HFF-Myc (cell line): ENCODE measurements at regions not wholly inside any gene's neighbourhood (a gene's known extent, or its start where the extent isn't known, plus 50 kb on each side); places are given as distances from the start of the nearest gene placed in this dataset.
"Not testable (repeated sequence)": the region's sequence is repeated elsewhere in the genome, so short reads cannot be mapped to it uniquely, and the experiment has no call there.

Experiments used
- DNase-seq: peaks from one replicate; pipeline ENCODE4 v3.0.0-alpha.2; 2011; ENCODE audit warnings: low read depth; ENCODE audit errors: extremely low read depth
- H3K4me3 ChIP-seq: replicated peaks from 2 replicates; pipeline ENCODE4 v1.5.1; 2011; ENCODE audit warnings: low read depth, mild to moderate bottlenecking, control low read depth, low read length
- TF ChIP-seq, protein P1 (sequence below): IDR thresholded peaks from 2 replicates; pipeline ENCODE4 v1.5.1; 2012; ENCODE audit warnings: mild to moderate bottlenecking, low read depth, low read length, control low read depth; ENCODE audit errors: missing control alignments

DNA sequence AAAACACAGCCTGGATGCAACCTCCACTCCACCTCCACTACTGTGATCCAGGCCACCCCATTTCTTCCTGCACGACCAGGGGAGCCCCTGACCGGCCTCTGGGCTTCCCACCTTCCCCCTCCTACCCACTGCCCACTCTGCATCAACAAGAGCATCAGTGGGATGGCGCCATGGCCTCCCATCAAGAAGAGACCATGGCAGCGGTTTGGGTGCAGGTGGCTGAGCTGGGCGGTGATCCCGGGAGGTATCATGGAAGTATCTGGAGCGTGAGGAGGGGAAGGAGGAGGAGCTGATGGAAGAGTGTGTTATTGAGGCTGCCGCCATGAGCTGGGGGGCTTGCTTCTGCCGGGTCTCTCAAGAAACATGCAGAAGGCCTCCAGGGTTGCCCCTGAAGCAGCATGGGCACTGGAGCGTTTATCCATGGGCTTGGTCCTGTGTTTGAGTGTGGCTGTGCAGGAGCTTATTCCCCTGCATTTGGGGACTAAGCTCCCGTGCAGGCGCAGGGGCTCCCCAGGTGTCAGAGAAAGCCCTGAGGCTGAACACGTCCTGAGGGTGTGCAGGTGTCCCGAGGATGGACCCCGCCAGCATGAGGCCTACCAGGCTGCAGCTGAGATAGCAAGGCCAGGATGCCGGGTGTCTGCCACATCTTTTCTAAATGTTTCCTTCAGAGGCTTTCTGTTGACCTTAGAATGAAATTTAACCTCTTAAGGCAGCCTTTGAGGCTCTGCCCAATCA is 99.2 kb upstream of the PCBD1 start:
- H3K4me3 ChIP-seq, result no peak overlapping the region
- TF ChIP-seq, protein P1, sequence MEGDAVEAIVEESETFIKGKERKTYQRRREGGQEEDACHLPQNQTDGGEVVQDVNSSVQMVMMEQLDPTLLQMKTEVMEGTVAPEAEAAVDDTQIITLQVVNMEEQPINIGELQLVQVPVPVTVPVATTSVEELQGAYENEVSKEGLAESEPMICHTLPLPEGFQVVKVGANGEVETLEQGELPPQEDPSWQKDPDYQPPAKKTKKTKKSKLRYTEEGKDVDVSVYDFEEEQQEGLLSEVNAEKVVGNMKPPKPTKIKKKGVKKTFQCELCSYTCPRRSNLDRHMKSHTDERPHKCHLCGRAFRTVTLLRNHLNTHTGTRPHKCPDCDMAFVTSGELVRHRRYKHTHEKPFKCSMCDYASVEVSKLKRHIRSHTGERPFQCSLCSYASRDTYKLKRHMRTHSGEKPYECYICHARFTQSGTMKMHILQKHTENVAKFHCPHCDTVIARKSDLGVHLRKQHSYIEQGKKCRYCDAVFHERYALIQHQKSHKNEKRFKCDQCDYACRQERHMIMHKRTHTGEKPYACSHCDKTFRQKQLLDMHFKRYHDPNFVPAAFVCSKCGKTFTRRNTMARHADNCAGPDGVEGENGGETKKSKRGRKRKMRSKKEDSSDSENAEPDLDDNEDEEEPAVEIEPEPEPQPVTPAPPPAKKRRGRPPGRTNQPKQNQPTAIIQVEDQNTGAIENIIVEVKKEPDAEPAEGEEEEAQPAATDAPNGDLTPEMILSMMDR, result no peak
- no peak for DNase-seq

DNA sequence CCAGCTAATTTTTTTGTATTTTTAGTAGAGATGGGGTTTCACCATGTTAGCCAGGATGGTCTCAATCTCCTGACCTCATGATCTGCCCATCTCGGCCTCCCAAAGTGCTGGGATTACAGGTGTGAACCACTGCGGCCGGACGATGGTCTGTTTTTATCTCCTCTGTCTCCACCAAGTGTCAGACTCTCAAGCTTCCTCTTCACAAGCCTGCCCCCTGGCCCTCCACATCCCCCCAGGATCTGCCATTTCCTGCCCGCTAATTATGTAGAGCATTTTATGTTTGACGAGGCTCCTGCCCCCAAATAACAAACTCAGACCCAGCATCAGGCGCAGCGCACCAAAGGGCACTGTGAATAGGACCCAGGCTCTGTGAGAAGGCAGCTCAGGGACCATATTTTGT is 101.8 kb upstream of the PCBD1 start:
- H3K4me3 ChIP-seq, DNase-seq: not testable (repeated sequence)

DNA sequence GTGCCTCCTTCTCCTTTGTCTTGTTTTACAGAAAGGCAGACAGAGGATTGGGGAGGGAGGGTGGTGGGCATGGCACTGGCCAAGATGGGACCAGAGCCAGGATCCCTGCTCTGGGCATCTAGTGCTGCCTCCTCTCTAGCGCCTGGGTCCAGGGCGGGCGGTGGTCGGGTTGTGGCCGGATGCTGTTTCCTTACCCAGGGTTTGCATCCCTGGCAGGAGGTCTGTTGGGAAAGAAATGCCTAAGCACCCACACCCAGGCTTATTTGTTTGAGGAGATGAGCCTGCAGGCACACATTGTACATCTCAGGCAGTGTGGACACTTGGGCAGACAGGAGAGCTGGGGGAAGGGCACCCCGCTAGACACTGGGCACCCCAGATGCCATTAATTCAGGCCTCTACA is 102.3 kb upstream of the PCBD1 start:
- no peak for DNase-seq
- no peak overlapping the region for H3K4me3 ChIP-seq
- TF ChIP-seq, protein P1, result no peak

DNA sequence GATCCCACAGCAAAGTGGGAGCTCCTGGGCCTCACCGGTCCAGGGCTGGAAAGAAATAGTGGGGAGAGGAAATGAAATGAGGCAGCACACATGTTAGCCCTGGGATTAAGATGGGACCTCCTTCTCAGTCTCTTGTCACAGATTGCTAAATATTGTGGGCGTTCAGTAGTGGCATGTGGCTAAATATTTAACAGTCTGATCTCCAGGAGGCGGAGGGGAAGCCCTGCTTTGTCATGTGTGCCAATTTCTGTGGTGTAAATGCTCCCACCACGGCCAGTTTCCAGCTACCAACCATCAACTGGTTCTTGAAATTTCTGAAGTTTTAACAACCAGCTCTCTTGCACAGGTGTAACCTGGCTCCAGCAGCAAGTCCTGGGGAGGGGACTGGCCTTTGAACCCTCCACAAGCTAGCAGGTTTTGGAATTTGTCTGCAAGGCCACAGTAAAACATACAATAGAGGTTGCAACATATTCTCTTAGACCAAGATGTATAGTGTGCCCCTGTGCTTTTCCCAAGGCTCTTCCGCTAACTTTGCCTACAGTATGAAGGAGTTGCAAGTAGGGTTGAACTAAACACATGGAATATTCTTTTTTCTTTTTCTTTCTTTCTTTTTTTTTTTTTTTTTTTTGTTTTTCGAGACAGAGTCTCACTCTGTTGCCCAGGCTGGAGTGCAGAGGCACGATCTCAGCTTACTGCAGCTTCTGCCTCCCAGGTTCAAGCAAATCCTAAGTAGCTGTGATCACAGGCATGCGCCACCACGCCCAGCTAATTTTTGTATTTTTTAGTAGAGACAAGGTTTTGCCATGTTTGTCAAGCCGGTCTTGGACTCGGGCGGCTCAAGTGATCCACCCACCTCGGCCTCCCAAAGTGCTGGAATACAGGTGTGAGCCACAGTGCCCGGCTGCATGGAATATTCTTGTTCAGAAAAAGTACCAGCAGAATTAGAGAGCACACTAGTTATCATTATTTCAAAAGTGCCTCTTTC is 103.1 kb upstream of the PCBD1 start:
- no peak for DNase-seq
- TF ChIP-seq, protein P1, result no peak
- no peak overlapping the region for H3K4me3 ChIP-seq

DNA sequence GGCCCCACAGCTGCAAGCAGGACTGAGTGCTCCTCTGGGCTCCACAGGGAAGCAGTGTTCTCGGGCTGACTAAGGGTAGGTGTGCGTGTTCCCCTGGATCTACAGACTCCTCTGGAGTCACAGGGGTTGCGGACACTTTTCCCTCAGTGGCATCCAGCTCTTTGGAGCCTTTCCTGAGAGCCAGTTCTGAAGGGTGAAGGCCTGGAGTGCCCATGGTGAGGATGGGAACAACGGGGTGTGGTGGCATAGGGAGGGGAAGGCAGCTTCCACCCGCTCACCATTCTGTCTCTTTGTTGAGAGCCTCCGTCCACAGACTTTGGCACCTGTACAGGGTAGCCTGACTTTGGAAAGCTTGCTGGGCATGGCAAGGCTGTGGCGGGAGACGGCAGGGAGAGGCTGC is 104.1 kb upstream of the PCBD1 start:
- H3K4me3 ChIP-seq, result no peak overlapping the region
- TF ChIP-seq, protein P1, result no peak
- no peak for DNase-seq

DNA sequence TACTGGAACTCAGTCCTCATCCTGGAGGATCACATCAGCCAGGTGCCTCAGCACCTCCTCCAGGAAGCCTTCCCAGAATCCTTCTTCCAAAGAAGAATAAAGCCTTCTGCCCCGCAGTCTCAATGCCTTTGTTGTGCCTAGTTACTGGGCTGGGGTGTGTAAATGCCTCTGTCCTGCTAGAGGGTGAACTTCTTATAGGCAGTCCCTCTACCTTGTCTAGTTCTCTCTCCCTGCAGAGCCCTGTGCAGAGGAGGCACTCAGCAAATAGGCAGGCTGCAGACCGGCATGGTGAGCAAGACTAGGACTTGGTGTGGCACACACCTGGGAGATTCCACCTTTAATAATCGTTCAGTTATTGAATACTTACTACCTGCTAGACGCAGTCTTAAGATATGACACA is 104.7 kb upstream of the PCBD1 start:
- DNase-seq, result no peak
- TF ChIP-seq, protein P1, result no peak
- H3K4me3 ChIP-seq, result no peak overlapping the region

DNA sequence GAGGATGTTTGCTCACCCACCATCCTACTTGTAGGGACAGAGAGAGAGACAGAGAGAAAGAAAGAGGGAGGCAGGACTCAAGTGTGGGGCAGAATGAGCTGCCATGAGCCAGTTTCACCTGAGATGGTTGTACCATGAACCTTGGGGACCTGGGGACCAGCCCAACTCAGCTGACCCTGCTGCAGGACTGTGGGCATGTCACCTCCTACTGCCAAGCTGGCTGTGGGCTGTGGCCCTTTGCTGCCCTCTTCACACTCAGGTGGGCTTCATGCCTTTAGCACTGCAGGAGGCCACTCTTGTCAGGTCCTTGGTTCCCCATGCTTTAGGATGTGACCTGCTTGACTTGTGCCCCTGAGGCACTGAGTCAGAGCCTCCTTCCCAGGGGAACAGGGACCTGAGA is 108.2 kb upstream of the PCBD1 start:
- H3K4me3 ChIP-seq, result no peak overlapping the region
- TF ChIP-seq, protein P1, result no peak
- no peak for DNase-seq
